HG03175 (cell line): ENCODE measurements at regions not wholly inside any gene's neighbourhood (a gene's known extent, or its start where the extent isn't known, plus 50 kb on each side); places are given as distances from the start of the nearest gene placed in this dataset.

Experiments
- ATAC-seq: cut with Tn5 transposase; IDR thresholded peaks from one replicate; pipeline ENCODE4 v1.9.1; 2021; ENCODE audit warnings: mild to moderate bottlenecking, moderate library complexity; ENCODE audit not compliant: unreplicated experiment

DNA sequence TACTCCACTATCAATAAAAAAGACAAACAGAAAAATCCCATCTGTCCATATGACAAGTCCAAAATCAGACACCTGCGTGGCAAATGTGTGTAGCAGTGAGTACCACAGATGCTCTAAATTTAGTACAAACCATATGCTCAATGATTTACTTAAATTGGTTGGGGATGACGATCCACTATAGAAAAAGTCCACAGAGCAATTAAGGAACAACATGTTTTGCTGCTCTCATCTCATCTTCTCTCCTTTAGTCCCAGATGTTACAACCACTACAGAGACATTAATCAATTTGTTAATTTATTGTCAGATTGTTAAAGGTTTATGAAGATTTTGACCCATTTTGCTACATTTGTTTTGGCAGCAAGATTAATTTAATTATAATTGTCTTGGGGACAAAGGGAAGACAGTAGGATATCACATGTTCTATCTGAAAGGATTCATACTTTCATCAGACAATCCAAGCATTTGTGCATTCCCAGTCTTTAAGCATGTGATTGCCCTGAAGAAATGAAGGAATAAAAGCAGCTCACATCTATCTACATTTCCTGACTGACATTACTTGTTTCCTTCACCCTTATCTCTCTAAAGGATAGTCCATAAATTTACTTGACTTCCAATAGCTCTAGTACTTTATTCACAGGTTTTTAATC lies 2268.1 kb downstream of the PCDH7 start:
- no peak for ATAC-seq

DNA sequence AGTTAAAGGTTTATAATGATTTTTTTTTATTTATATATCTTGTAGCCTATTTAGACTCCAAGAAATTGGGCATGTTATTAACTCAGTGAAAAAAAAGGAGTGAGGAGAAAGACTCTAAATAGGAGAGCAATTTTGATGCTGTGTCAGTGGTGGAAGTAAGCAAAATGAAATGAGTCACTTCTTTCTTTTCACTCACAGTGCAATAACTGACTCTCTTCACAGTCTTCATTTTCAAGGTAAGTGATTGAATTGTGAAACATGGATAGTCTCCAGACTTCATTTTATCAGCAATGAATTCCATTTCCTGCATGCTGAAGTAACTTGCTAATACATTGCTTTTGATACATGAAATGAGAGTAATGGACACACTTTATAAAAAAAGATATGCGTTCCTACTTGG lies 2271.5 kb downstream of the PCDH7 start:
- ATAC-seq = no peak

DNA sequence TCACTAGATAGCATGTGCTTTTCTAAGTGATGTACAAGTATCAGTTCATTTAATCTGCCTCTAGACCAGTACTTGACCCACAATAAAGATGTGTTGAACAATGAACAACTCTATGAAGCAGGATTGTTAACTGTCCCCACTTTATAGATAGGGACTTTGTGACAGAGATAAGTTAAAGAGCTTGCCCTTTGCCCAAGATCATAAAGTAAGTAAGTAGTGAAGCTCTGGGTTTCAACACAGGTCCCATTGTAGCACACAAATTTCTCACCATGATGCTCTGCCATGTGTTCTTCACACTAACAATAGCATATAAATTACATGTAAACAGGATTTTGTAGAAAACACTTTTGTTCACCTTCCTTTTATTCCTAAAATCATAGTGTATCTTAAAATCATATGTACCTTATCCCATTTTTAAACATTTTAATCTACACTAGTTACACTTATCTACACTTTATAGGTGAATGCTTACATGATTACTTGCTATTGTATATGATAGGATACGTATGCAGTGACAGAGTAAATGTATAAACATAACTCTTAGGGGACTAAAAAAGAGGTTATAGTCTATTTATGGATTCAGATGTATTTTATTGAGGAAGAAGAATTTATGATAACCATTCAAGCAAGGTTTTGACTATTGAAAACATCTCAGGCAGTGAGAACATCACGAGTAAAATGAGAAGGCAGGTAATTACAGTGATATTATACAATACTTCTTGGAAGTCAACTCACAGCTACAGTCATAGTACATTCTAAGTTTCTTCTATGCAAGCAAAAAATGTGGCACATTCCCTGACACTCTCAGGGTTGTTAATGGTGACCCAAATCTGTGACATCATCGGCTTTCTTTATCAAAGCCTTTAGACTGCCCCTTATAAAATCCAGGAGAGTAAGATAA lies 2275.1 kb downstream of the PCDH7 start:
- ATAC-seq = no peak

DNA sequence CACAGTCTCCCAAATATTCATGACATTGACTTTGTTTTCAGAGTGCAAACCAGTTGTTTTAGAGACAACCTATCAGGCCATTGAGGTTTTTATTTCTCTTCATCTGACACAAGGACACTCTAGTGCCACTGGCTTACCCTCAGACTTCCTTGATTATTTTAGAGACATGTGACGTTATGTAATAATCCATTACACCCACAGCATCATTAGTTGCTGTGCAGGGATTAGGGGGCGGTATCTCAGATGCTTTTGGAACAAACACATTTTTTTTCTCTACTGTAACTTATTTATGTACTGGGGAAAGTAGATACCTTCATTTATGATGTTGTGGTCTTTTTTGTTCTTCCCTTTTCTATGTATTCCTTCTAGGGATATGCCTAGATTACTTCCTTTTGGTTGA lies 2293.1 kb downstream of the PCDH7 start:
- no peak for ATAC-seq

DNA sequence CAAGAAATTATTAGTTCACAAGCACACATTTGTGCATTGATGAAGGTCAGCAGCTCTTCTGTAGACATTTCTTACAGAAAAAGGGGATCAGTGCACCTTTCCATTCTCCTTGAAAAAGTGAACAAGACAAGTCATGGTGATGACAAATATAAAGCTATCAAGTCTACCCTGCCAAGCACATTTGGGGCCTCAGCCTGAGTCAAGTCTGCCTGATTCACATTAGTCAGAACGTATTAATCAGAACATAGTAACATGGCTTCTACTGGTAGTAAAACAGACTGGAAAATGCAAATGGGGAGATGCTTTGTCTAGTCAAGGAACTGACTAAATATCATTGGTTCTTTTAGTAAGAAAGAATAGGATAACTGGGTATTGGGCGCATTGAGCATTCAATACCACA lies 2305.1 kb downstream of the PCDH7 start:
- ATAC-seq = no peak

DNA sequence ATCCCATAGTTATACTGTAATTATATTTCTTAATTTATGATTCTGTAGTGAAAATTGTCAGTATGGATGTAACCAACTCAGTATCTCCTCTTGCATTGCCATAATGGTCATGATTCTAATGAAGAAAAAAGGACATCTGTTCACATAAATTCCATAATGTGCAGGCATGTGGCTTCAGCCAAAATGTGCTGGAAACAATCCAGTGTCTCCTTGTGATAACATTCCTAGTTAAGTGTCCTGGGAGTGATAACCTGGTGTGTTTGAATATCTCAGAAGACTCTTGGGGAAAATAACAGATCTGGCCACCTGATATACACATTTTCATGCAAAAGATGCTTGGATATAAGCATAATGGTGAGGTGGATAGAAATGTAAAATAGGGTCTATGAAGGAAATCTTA lies 2309.8 kb downstream of the PCDH7 start:
- no peak for ATAC-seq

DNA sequence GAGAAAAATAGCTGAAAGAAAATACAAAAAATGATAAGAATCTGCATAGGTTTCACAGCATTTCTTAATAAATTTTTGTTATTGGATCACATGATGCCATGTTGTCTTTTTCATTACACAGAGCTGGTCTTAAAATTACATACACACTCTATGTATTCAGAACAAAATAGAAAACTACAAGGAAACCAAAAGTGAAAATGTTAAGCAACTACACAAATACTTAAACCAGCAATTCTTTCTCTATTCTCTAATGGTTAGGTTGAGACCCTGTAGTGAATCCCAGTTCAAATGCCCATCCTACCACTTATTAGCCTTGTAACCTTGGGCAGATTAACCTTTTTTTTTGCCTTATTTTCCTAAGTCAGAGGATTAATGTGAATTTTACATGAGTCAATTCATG lies 2311.2 kb downstream of the PCDH7 start:
- ATAC-seq = no peak

DNA sequence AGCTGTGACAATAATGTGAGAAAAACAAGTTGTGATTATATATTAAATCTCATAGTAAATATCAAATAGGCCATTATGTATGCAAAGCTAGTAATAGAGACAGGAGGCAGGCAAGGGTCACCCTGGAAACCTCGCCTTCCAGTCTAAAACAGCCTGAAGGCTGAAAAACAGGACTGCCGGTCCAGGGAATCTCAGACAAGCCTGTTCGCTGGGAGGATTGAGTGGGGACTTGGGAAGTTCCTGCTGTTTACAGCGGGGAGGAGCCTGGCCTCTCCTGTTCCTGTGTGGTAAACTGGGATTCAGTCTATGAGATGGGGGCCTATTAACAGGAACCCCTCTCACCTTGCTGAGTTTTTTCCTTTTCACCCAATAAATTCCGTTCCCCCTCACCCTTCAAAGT lies 2317.3 kb downstream of the PCDH7 start:
- ATAC-seq = no peak

DNA sequence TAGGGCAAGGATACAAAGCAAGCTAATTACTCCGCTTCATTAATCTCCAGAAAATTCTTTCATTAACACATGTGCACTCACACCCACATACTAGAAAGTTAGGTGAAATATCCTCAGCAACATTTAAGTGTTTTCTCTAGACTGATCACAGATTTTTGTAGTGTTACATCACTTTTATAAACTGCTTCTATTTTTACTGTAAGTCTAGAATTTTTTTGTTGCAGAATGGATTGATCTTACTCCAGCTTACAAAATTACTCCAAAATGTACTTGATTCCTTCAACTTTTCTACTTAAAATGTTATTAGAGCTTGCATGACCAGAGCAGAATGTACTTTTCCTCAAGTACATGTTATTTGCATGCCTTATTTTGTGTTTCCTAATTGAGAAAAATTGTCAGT lies 2325.2 kb downstream of the PCDH7 start:
- ATAC-seq = no peak

DNA sequence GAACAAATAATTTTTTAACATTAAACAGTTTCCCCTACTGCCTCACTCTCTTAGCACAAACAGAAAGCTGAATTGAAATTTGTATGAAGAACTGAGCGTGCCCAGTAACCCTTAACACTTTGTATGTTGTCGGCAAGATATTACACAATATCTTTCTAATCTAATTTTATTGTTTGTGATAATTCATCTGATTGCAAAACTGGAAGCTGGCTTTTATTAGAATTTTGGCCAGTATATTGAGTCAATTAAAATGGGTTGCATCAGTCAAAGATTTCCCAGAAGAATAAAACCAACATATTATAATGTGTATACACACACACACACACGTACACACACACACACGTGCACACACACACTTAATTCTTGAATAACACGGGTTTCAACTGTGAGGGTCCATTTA lies 2332.1 kb downstream of the PCDH7 start:
- ATAC-seq = no peak

DNA sequence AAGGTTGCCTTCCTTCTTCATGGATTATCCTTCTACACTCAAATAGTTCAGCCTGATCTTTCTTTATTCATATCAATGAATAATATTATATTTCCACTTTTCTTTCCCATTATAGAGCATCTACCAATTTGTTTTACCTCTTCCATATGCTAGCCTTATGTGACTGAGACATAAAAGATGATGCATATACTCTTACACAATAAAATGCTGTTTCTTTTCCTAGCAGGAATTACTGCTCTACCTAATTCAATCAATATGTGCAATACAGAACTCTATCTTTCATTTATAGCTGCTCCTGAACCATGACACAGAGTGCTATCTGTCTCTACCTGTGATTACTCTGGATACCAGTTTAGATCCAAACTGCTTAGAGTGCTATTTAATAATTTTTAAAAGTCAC lies 2334.0 kb downstream of the PCDH7 start:
- ATAC-seq = no peak

DNA sequence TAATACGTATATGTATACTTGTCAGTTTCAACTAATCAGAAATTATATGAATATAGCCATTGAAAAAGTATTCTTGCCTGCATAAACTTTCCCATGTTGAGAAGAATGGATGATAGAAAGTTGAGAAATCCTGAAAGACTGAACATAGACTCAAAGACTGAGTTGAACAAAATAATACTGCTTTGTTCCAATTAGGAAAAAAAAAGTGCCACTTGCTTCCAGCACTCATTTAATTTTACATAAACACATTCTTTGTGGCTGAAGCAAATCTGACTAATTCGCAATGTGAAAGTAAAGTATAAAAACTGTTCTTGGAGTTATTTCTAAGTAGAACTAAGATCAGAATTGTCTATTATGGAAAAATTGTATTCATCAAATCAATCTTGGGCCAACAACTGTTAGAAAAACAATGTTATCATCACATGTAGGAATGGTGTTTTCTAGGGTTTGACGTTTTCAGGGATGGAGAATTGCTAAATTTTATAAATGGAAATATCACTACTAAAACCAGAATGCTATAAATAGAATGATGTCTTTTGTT lies 2334.6 kb downstream of the PCDH7 start:
- ATAC-seq = no peak

DNA sequence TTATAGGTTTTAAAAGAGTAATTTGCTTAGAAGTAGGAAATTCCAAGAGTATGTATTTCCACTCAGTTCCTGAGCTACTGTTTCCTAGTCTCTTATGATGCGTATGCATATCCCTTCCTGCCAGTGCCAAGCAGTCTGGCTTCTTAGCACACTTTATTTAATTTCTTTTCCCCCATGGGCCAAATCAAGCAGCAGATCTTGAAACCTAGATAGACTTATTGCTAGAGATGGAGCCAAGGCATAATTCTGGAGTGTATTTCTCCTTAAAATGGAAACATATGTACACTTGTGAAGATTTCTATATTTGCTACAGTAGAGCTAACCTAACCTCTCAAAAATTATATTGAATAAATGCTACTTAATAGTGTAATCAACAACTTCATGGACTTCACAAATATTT lies 2337.6 kb downstream of the PCDH7 start:
- no peak for ATAC-seq

DNA sequence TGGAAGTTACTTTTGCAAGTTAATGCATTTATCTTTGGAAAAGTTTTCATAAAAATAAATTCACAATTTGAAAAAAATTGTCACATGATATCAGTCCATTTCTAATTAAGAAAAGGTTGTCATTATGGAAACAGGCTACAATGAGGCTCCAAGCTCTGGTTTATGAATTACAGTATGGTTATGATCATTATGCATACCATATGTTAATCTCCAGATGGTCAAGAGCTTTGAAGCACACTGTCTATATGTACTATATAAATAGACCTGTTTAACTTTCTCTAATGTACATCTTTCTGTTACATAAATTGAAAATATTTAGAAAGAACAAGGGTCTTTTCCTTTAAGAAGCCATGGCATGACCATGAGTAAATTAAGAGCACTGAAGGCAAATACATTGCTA lies 2338.8 kb downstream of the PCDH7 start:
- no peak for ATAC-seq

DNA sequence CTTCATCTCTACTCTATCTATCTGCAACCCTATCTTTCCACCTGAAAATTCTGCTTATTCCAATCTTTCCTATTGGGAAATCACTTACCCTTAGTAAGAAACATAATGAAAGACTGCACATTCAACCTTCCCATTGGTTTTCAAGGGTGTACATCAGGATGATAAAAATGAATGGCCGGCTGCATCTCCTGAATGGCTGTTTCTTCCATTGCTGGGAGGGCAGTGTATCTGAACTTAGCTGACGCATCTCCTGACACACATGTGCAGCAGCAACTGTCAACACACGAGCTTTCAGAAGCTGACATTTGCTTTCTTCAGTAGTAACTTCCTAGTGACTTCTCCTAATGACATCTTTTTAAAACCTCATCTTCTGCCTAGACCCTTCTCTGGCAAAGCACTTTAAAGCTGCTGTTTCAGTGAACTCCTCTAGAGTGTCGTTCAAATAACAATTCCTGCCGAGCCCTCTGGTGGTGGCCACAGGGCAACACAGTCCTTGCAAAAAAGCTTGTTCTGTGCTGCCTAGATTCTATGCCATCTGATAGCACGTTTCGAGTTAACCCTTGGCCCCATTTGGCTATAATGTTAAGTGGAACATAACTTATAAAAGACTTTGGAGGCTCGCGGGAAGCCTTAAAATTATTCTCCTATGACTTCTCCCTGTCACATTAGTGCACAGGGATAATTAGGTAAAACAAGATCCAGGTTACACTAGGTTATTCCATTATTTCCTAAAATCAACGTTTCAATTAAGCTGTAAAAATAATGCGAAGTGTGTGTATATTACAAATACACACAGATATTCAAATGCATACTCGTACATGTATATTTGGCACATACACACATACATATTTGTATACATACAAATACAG lies 2340.7 kb downstream of the PCDH7 start:
- peak; percentile 90 for ATAC-seq

DNA sequence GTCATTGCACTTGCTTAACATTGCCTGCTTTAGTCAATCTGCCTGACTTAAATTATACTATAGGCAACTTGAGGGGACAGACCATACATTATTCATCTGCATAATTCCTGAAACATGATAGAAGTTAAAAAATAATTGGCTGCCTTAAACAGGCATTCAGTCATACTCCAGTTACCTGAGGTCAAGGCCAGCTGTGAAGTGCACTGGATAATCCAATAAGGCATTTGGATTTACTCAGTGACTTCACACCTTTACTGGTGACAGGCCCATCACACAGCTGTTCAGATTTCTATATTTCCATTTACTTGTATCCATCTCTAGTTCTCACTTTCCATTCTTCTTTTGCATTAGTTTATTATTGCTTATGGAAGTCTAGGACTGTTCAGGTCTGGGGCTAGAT lies 2341.6 kb downstream of the PCDH7 start:
- ATAC-seq = no peak

DNA sequence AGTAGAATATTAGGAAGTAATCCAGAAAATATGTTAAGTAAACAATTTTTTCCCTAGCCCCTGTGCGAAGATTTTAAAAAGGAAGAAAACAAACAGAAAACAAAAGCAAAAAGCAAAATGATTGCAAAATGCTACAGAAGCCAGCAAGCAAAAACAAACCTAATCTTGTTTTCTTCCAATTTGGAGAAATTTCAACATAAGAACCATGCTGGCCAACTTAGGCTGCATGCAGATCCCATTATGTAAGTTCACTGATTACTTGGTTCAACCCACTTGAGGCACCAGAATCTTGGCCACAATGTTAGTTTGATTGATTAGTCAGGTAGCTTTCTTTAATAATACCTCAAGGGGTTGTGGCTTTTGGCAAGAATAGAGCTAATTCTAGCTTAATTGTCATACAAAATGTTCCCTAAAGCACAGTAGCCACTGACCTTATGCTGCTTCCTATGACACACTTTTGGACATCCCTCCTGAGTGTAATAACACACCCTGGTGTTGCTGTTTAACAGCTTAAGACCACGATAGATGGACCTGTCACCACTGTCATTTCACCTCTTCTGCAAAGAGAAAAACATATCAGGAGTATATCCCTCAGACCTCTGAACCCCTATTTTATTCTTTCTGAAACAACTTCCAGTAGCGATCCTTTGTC lies 2342.1 kb downstream of the PCDH7 start:
- ATAC-seq = no peak

DNA sequence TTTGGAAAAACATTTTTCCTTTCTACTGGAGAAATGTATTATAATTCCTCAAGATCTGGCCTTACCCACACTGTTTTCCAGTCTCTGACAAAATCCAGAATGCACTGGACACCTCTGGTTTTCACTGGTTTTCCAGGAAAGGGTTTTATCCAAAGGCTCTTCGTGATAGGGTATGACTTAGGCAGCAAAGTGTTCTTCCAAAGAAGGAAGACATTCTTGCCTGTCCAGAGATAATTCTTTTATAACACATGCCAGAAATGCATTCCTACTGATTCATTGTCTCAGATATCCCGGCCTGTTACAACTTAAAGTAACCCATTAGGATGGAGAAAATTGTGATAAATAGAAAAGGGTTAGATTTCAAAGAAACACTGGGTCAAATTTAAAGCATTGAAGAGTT lies 2343.1 kb downstream of the PCDH7 start:
- no peak for ATAC-seq

DNA sequence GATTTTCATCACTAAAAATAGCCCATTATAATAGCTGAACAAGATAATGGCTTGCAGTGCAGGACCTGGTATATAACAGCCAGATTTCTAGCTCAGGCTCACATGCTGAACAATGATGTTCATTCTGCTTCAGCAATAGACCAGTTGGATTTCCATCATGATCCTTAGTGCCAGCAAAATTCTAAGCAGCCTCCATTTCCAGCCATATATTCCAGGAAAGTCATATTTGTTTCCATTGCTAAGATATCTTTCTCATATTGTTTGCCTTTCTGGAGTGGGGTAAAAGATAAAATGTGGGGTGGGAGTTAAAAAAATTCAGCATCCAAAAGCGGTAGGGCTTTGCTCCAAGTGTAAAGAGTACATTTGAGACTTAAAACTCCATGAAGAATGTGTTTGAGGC lies 2344.1 kb downstream of the PCDH7 start:
- no peak for ATAC-seq

DNA sequence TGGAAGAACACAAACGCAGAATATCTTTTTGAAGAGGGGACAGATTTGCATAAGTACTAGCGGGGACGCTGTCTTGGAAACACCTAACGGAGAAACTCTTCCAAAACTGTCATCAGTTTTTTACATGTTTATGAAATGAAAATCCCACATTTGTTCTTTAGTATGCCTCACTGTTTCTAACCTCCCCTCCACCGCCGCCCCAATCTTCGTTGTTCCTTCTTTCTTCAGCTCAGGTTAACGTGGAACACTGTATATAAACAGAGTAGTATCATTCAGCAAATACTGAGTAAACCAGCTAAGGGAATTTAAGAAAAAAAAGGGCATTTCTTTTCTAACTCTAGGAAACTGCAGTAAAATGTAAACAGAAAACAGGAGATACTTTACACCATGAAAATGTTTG lies 2345.6 kb downstream of the PCDH7 start:
- no peak for ATAC-seq

DNA sequence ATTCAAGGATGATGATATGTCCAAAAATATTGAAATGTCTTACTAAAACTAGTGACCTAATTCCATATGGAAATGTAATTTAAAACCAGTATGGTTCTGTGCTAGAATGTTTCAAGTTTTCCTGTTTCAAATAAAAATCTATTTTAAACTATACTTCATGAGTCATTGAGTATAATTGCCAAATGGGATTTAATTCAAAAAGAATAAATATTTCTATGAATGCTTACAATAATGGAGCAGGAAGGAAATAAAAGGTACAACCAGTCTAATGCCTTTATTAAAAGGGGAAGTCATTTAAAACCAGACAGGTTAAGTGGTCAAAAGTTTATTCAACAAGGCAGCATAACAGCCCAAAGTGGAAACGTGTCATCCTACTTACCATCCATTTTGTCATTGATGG lies 2347.1 kb downstream of the PCDH7 start:
- no peak for ATAC-seq
